ENCODE measurements at regions not wholly inside any gene's neighbourhood (a gene's known extent, or its start where the extent isn't known, plus 50 kb on each side); places are given as distances from the start of the nearest gene placed in this dataset.

GRCh38 chr7:152905949-152906348 lies 146.4 kb downstream of the ACTR3B start:
- H3K9me3 Mint-ChIP-seq = no peaks in the 10 kb centered on the region; the same call in 1 of the 2 replicates
- TF ChIP-seq CTCF (IDR thresholded peaks at IDR 0.05) = no peak
- no peak overlapping the region for H3K4me3 Mint-ChIP-seq
- no peaks in the 10 kb centered on the region for H3K36me3 Mint-ChIP-seq (ENCODE audit: low read depth)
- H3K27ac Mint-ChIP-seq = no peak overlapping the region
- H3K4me1 Mint-ChIP-seq (ENCODE audit: low read depth) = no peaks in the 10 kb centered on the region
- no peak for DNase-seq
- H3K27me3 Mint-ChIP-seq (ENCODE audit: insufficient read depth) = no peaks in the 10 kb centered on the region; the same call in 1 of the 2 replicates

DNA sequence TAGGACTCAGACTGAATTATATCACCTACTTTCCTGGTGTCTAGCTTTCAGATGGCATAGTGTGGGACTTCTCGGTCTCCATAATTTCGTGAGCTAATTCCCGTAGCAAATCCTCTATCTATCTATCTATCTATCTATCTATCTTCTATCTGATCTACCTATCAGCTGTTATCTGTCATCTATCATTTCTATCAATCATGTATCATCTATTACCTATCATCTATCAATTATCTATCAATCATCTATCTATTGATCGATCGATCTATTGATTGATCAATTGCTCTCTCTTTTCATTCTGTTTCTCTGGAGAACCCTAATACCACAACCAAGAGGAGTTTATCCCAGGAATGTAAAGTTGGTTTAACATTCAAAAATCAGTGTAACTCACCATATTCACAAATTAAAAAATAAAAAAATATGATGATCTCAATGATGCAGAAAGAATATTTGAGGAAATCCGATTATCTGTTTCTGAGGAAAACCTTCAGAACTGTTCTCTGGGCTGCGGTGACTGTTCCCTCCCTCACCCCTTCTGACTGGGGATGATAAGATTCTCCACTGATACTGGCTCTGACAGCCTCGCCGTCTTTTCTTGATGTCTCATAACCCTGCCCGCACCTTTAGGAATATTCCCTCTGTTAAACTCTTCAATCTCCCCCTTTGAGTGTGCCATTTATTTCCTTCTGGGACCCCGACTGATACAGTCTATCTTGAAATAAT lies 147.7 kb downstream of the ACTR3B start:
- no peak overlapping the region for H3K27ac Mint-ChIP-seq
- no peaks in the 10 kb centered on the region; the same call in 1 of the 2 replicates for H3K9me3 Mint-ChIP-seq
- H3K4me1 Mint-ChIP-seq (ENCODE audit: low read depth) = no peaks in the 10 kb centered on the region
- no peaks in the 10 kb centered on the region for H3K36me3 Mint-ChIP-seq (ENCODE audit: low read depth)
- no peak for DNase-seq
- no peak for TF ChIP-seq CTCF (IDR thresholded peaks at IDR 0.05)
- no peak overlapping the region for H3K4me3 Mint-ChIP-seq
- H3K27me3 Mint-ChIP-seq (ENCODE audit: insufficient read depth) = no peaks in the 10 kb centered on the region; the same call in 1 of the 2 replicates

DNA sequence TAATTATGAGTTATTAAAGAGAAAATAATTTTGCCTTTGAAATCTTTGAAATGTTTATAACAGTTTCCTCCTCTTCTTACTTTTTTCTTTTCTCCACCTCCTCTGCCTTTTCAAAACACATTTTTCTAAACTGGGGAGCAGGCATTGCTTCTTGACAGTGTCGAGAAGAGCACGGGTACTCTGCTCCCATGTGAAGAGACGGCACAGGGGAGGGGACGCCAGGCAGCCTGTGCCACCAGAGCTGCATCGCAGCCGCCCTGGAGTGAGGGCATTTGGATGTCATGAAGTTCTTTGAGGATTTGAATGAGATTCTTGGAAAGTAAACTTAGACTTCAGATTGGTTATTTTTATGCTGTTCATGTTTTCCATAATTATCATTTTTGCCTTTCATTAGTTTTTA lies 149.7 kb downstream of the ACTR3B start:
- Mint-ChIP-seq H3K4me1 (ENCODE audit: low read depth) (no peaks in the 10 kb centered on the region), H3K9me3 (no peaks in the 10 kb centered on the region; the same call in 1 of the 2 replicates), H3K4me3 (no peak overlapping the region), H3K36me3 (ENCODE audit: low read depth) (no peaks in the 10 kb centered on the region), H3K27me3 (ENCODE audit: insufficient read depth) (no peaks in the 10 kb centered on the region; the same call in 1 of the 2 replicates), H3K27ac (no peak overlapping the region)
- TF ChIP-seq CTCF (IDR thresholded peaks at IDR 0.05) = no peak
- no peak for DNase-seq

GRCh38 chr7:152909683-152910544 lies 150.4 kb downstream of the ACTR3B start:
- H3K4me3 Mint-ChIP-seq = no peak overlapping the region
- H3K9me3 Mint-ChIP-seq = no peaks in the 10 kb centered on the region; the same call in 1 of the 2 replicates
- no peak for DNase-seq
- H3K27me3 Mint-ChIP-seq (ENCODE audit: insufficient read depth) = no peaks in the 10 kb centered on the region; the same call in 1 of the 2 replicates
- TF ChIP-seq CTCF (IDR thresholded peaks at IDR 0.05) = no peak
- no peaks in the 10 kb centered on the region for H3K36me3 Mint-ChIP-seq (ENCODE audit: low read depth)
- no peak overlapping the region for H3K27ac Mint-ChIP-seq
- no peaks in the 10 kb centered on the region for H3K4me1 Mint-ChIP-seq (ENCODE audit: low read depth)

- Mint-ChIP-seq H3K27ac (no peak overlapping the region), H3K4me3 (no peak overlapping the region), H3K36me3 (ENCODE audit: low read depth) (no peaks in the 10 kb centered on the region), H3K27me3 (ENCODE audit: insufficient read depth) (no peaks in the 10 kb centered on the region; the same call in 1 of the 2 replicates), H3K4me1 (ENCODE audit: low read depth) (no peaks in the 10 kb centered on the region), H3K9me3 (no peaks in the 10 kb centered on the region; the same call in 1 of the 2 replicates)
- DNase-seq = no peak
- no peak for TF ChIP-seq CTCF (IDR thresholded peaks at IDR 0.05)
Observed at GRCh38 chr7:152910545-152911225, 151.1 kb downstream of the ACTR3B start.
